ENCODE measurements at regions not wholly inside any gene's neighbourhood (a gene's known extent, or its start where the extent isn't known, plus 50 kb on each side); places are given as distances from the start of the nearest gene placed in this dataset.
"Not testable (repeated sequence)": the region's sequence is repeated elsewhere in the genome, so short reads cannot be mapped to it uniquely, and the experiment has no call there.

DNA sequence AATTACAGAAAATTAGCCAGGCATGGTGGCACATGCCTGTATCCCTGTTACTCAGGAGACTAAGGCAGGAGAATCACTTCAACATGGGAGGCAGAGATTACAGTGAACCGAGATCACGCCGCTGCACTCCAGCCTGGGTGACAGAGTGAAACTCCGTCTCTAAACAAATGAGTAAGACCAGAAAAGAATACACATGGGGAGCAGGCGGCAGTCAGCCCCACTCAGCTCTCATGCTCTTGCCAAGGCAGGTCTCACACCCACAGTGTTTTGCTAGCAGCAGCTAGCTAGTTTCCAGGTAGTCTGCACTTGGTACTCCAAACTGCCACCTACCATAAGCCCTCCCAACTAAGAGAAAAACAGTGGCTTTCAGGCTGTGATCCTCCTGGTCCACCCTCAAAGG is 722.3 kb upstream of the CTNND2 start:
- DNase-seq = no peak

DNA sequence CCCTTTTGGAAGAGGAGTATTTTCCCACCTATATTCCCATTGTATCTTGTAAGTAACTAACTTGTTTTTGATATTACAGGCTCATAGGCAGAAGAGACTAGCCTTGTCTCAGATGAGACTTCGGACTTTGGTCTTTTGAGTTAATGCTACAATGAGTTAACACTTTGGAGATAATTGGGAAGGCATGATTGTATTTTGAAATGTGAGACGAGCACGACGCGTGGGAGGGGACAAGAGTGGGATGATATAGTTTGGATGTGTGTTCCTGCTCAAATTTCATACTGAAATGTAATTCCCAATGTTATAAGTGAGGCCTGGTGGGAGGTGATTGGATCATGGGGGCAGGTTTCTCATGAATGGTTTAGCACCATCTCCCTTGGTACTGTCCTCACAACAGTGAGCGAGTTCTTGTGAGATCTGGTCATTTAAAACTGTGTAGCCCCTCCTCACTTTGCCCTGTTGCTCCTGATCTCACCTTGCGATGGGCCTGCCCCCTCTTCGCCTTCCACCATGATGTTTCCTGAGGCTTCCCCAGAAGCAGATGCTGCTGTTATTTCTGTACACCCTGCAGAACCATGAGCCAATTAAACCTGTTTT is 721.5 kb upstream of the CTNND2 start:
- no peak for DNase-seq

DNA sequence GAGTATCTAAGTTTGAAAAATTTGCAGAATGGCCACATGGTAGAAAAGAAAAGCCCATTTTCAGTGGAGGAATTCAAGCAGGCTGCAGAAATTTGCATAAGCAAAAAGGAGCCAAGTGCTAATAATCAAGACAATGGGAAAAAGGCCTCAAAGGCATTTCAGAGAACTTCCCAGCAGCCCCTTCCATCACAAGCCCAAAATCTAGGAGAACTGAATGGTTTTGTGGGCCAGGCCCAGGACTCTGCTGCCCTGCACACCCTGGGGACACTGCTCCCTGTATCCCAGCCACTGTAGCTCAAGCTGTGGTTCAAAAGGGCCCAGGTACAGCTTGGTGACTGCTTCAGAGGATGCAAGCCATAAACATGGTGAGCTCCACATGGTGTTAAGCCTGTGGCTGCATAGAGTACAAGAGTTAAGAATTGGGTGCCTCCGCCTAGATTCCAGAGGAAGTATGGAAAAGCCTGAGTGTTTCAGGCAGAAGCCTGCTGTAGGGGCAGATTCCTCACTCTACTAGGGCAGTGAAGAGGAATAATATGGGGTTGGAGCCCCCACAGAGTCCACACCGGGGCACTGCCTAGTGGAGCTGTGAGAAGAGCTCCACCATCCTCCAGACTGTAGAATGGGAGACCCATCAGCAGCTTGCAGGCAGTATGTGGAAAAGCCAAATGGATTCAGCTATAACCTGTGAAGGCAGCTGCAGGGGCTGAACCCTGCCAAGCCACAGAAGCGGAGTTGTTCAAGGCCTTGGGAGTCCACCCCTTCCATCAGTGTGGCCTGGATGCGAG is 720.7 kb upstream of the CTNND2 start:
- DNase-seq = no peak

- DNase-seq = no peak
Measured at GRCh38 chr5:12623408-12623807, 719.2 kb upstream of the CTNND2 start.

- DNase-seq = no peak
Measured at GRCh38 chr5:12616093-12616492, 711.8 kb upstream of the CTNND2 start.

DNA sequence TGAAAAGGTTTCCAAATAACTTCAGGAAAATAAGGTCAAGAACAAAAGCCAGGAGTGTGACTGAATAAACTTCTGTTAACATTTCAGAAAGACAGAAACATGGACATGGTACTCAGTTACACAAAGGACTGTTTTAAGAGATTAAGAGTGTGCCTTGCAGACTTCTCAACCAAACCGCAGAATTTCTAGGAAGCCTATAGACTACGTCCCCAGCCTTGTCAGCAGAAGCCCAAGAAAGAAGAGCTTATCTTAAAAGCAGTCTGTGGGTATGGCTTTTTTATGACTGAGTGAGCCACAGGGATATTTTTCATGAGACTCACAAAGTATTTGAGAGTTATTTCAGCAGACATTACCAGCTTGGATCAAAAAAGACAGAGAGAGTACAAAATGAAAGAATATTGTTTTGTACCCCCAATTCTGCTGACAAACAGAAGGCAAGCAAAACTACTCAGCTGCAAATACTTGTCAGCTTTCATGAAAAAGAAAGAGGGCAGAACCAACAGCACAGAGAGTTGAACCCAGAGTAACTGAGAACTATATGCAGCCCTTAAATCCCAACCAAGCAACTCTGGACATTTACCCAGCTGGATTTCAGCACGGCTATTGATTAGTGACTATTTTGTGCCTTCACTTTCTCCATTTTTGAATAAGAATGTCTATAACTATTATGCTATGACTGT is 711.0 kb upstream of the CTNND2 start:
- DNase-seq = no peak

GRCh38 chr5:12614608-12615007 is 710.4 kb upstream of the CTNND2 start:
- no peak for DNase-seq

GRCh38 chr5:12611132-12611531 is 706.9 kb upstream of the CTNND2 start:
- no peak for DNase-seq

DNA sequence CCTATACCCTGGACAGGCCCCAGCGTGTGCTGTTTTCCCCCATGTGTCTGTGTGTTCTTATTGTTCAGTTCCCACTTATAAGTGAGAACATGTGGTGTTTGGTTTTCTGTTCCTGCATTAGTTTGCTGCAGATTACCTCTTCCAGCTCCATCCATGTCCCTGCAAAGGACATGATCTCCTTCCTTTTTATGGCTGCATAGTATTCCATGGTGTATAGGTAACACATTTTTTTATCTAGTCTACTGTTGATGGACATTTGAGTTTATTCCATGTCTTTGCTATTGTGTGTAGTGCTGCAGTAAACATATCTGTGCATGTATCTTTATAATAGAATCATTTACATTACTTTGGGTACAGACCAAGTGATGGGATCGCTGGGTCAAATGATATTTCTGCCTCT is 703.6 kb upstream of the CTNND2 start:
- not testable (repeated sequence) for DNase-seq

- no peak for DNase-seq
Measured at GRCh38 chr5:12592228-12592627, 688.0 kb upstream of the CTNND2 start.

- DNase-seq = no peak
Measured at GRCh38 chr5:12586406-12586805, 682.2 kb upstream of the CTNND2 start.

DNA sequence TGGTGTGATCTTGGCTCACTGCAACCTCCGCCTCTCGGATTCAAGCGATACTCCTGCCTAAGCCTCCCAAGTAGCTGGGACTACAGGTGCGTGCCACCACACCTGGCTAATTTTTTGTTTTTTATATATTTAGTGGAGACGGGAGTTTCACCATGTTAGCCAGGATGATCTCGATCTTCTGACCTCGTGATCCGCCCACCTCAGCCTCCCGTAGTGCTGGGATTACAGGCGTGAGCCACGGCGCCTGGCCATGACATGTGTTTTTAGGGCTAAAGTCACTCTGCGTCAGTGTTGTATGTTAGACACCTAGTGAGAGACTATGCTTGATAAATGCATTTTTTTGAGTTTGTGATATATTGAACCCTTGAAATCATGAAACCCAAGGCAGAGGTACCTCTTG is 674.6 kb upstream of the CTNND2 start:
- DNase-seq = not testable (repeated sequence)

DNA sequence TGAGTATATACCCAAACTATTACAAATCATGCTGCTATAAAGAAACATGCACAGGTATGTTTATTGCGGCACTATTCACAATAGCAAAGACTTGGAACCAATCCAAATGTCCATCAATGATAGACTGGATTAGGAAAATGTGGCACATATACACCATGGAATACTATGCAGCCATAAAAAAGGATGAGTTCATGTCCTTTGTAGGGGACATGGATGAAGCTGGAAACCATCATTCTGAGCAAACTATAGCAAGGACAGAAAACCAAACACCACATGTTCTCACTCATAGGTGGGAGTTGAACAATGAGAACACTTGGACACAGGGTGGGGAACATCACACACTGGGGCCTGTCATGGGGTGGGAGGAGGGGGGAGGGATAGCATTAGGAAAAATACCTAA is 672.7 kb upstream of the CTNND2 start:
- not testable (repeated sequence) for DNase-seq

DNA sequence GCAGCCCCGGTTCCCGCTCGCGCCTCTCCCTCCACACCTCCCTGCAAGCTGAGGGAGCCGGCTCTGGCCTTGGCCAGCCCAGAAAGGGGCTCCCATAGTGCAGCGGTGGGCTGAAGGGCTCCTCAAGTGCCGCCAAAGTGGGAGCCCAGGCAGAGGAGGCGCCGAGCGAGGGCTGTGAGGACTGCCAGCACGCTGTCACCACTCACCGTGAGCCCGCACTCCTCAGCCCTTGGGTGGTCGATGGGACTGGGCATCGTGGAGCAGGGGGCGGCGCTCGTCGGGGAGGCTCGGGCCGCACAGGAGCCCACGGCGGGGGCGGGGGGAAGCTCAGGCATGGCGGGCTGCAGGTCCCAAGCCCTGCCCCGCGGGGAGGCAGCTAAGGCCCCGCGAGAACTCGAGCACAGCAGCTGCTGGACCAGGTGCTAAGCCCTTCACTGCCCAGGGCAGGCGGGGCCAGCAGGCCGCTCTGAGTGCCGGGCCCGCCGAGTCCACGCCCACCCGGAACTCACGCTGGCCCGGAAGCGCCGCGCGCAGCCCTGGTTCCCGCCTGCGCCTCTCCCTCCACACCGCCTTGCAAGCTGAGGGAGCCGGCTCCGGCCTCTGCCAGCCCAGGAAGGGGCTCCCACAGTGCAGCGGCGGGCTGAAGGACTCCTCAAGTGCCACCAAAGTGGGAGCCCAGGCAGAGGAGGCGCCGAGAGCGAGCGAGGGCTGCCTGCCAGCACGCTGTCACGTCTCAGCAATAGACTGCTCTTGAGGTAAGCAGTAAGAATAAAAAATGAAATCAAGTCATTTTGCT is 670.2 kb upstream of the CTNND2 start:
- DNase-seq = not testable (repeated sequence)

DNA sequence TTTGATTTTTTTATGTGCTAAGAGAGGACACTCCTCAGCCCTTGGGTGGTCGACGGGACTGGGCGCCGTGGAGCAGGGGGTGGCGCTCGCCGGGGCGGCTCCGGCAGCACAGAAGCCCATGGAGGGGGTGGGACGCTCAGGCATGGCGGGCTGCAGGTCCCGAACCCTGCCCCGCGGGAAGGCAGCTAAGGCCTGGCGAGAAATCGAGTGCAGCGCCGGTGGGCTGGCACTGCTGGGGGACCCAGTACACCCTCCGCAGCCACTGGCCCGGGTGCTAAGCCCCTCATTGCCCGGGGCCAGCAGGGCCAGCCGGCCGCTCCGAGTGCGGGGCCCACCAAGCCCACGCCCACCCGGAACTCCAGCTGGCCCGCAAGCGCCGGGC is 669.7 kb upstream of the CTNND2 start:
- not testable (repeated sequence) for DNase-seq

- DNase-seq = no peak
Measured at GRCh38 chr5:12570688-12571087, 666.4 kb upstream of the CTNND2 start.

- no peak for DNase-seq
Measured at GRCh38 chr5:12566441-12566840, 662.2 kb upstream of the CTNND2 start.

DNA sequence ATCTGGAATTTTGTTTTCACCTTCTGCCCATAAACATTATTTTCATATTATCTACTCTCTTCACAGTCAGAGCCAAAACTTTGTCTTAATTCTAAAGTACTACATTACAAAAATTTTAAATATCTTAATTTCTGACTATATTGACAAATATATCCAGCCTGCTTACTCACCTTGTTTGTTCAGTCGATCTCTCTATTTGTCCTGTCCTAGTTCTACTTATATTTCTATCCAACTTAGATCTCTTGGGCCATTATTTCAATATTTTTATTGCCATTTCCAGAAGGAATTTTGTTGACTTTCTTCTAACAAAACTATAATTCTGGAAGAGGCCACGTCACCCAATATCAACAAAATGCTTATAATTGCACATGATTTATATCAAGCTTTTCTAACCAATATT is 652.8 kb upstream of the CTNND2 start:
- no peak for DNase-seq

DNA sequence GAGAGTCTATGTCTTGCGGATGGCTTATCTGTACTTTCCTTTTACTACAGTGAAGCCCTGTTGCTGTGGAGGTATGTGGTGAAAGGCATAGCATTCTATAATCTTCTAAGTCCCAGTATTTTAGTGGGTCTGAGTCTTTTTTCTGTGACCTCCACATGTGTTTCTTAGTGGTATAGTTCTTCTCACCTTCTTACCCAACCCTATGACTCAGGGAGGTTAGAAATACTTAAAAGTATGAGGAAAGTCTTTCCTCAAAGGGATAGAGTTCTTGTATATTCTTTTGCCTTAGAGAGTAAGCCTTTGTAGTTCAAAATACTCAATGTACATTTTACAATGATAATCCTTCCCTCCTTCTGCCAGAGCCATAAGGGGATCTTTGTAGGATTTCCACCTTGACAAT is 621.9 kb upstream of the CTNND2 start:
- DNase-seq = no peak

GRCh38 chr5:12522116-12522515 is 617.9 kb upstream of the CTNND2 start:
- DNase-seq = no peak

DNA sequence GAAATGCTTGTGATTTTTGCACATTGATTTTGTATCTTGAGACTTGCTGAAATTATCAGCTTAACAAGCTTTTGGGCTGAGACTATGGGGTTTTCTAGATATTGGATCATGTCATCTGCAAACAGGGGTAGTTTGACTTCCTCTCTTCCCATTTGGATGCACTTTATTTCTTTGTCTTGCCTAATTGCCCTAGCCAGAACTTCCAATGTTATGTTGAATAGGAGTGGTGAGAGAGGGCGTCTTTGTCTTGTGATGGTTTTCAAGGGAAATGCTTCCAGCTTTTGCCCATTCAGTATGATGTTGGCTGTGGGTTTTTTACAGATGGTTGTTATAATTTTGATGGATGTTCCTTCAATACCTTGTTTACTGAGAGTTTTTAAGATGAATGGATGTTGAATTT is 600.7 kb upstream of the CTNND2 start:
- DNase-seq = not testable (repeated sequence)

DNA sequence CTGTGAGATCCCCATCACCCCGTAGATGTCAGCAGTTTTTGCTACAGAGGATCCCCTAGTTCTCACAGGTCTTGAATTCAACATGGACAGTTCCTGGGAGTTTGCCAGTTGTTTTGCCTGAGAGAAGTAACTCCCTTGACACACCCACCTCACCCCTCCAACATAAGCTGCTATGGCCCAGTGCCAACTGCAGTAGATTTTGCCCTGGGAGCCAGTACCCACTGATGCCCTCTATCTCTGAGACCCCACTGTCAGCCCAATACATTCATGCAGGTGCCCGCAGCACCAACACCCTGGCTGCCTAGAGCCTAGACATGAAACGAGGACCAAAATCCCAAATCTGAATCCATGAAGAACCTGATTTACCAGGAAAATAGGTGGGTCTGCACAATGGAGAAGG is 583.9 kb upstream of the CTNND2 start:
- no peak for DNase-seq

GRCh38 chr5:12480487-12480886 is 576.2 kb upstream of the CTNND2 start:
- DNase-seq = no peak
